AG04450 (cell line): ENCODE measurements at regions not wholly inside any gene's neighbourhood (a gene's known extent, or its start where the extent isn't known, plus 50 kb on each side); places are given as distances from the start of the nearest gene placed in this dataset.

Experiments used
- CTCF ChIA-PET: fragments of 300-600, 350-600 bp; formaldehyde crosslinking; extraction: SDS; loops from one replicate; lab custom pipeline; 2022; ENCODE audit warnings: antibody characterized with exemption, inconsistent platforms; lab: Charles Lee
- POLR2A ChIA-PET: fragments of 350-600 bp; formaldehyde crosslinking; extraction: SDS; loops from one replicate; lab custom pipeline; 2021; ENCODE audit warnings: antibody characterized with exemption, inconsistent platforms; lab: Yijun Ruan, JAX
- DNase-seq: peaks from one replicate; pipeline ENCODE4 v3.0.0-alpha.2; 2011; ENCODE audit warnings: low read depth, low spot score
- H3K27ac ChIP-seq: one replicate; pipeline ENCODE4 v1.5.1; 2012; ENCODE audit warnings: low read depth, low read length, control low read depth
- H3K27me3 ChIP-seq: one replicate; pipeline ENCODE4 v1.6.0; 2012; ENCODE audit warnings: low read length; ENCODE audit not compliant: control insufficient read depth, insufficient read depth
- H3K4me3 ChIP-seq: 2 replicates; pipeline ENCODE4 v1.5.1; 2011; ENCODE audit warnings: mild to moderate bottlenecking, low read depth, low read length, control low read depth
- H3K9me3 ChIP-seq: 2 replicates; pipeline ENCODE4 v1.5.1; 2012; ENCODE audit warnings: low read length; ENCODE audit not compliant: control insufficient read depth, insufficient read depth
- CTCF ChIP-seq: IDR thresholded peaks from 2 replicates; pipeline ENCODE4 v1.5.1; 2011; ENCODE audit warnings: low read depth, low read length, control low read depth, inconsistent platforms

GRCh38 chr2:142649581-142649980 lies 227.9 kb upstream of the KYNU start:
- no peak for TF ChIP-seq CTCF
- no peaks in the 10 kb centered on the region for H3K9me3 ChIP-seq
- no peak overlapping the region for H3K4me3 ChIP-seq
- CTCF ChIA-PET = no interaction called here
- no peaks in the 10 kb centered on the region for H3K27me3 ChIP-seq
- no peak overlapping the region for H3K27ac ChIP-seq
- POLR2A ChIA-PET = no interaction called here
- DNase-seq = no peak

GRCh38 chr2:142642650-142643049 lies 234.8 kb upstream of the KYNU start:
- no peak overlapping the region for H3K27ac ChIP-seq
- DNase-seq = no peak
- no peaks in the 10 kb centered on the region for H3K9me3 ChIP-seq
- H3K27me3 ChIP-seq = no peaks in the 10 kb centered on the region
- TF ChIP-seq CTCF = no peak
- POLR2A ChIA-PET = no interaction called here
- no peak overlapping the region for H3K4me3 ChIP-seq
- CTCF ChIA-PET = interaction anchor here (1.2 kb wide), 1 partner anchor 392 kb away, joined by 3 read pairs; no protein-coding TSS in a partner anchor

- ChIA-PET POLR2A (no interaction called here), CTCF (no interaction called here)
- DNase-seq = no peak
- Histone ChIP-seq H3K4me3 (no peak overlapping the region), H3K9me3 (no peaks in the 10 kb centered on the region), H3K27me3 (no peaks in the 10 kb centered on the region), H3K27ac (no peak overlapping the region)
- TF ChIP-seq CTCF = no peak
Observed at GRCh38 chr2:142629193-142629592, 248.3 kb upstream of the KYNU start.

GRCh38 chr2:142621287-142621686 lies 256.2 kb upstream of the KYNU start:
- Histone ChIP-seq H3K4me3 (no peak overlapping the region), H3K9me3 (no peaks in the 10 kb centered on the region), H3K27ac (no peak overlapping the region), H3K27me3 (no peaks in the 10 kb centered on the region)
- POLR2A ChIA-PET = no interaction called here
- CTCF ChIA-PET = no interaction called here
- no peak for DNase-seq
- TF ChIP-seq CTCF = no peak

GRCh38 chr2:142617461-142617860 lies 260.0 kb upstream of the KYNU start:
- CTCF ChIA-PET = interaction anchor here (1.3 kb wide), 1 partner anchor 24 kb away, joined by 3 read pairs; no protein-coding TSS in a partner anchor
- no peak for DNase-seq
- Histone ChIP-seq H3K9me3 (no peaks in the 10 kb centered on the region), H3K4me3 (no peak overlapping the region), H3K27ac (no peak overlapping the region), H3K27me3 (no peaks in the 10 kb centered on the region)
- POLR2A ChIA-PET = no interaction called here
- TF ChIP-seq CTCF = no peak
